Neural progenitor cell (in vitro differentiated cells): ENCODE measurements at regions not wholly inside any gene's neighbourhood (a gene's known extent, or its start where the extent isn't known, plus 50 kb on each side); places are given as distances from the start of the nearest gene placed in this dataset.

Experiments used
- EZH2phosphoT487 ChIP-seq: fragments of 200-600 bp; sonication (generic); IDR thresholded peaks from 2 replicates; pipeline ENCODE4 v1.6.1; 2017; ENCODE audit warnings: antibody characterized with exemption
- TF ChIP-seq, protein P1 (sequence below): fragments of 200-600 bp; sonication (generic); IDR thresholded peaks from 2 replicates; pipeline ENCODE4 v1.5.1; 2017; ENCODE audit warnings: antibody characterized with exemption, mild to moderate bottlenecking

DNA sequence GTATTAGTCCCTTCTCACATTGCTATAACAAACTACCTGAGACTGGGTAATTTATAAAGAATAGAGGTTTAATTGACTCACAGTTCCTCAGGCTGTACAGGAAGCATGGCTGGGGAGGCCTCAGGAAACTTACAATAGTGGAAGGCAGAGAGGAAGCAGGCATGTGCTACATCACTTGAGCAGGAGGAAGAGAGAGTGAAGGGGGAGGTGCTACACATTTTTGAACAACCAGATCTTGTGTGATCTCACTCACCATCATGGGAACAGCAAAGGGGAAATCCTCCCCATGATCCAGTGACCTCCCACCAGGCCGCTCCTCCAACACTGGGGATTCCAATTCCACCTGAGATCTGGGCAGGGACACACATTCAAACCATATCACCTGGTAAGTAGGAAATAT is 630.6 kb downstream of the QKI start:
- TF ChIP-seq, protein P1, sequence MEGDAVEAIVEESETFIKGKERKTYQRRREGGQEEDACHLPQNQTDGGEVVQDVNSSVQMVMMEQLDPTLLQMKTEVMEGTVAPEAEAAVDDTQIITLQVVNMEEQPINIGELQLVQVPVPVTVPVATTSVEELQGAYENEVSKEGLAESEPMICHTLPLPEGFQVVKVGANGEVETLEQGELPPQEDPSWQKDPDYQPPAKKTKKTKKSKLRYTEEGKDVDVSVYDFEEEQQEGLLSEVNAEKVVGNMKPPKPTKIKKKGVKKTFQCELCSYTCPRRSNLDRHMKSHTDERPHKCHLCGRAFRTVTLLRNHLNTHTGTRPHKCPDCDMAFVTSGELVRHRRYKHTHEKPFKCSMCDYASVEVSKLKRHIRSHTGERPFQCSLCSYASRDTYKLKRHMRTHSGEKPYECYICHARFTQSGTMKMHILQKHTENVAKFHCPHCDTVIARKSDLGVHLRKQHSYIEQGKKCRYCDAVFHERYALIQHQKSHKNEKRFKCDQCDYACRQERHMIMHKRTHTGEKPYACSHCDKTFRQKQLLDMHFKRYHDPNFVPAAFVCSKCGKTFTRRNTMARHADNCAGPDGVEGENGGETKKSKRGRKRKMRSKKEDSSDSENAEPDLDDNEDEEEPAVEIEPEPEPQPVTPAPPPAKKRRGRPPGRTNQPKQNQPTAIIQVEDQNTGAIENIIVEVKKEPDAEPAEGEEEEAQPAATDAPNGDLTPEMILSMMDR = no peak
- no peak for TF ChIP-seq EZH2phosphoT487
